ENCODE measurements at regions not wholly inside any gene's neighbourhood (a gene's known extent, or its start where the extent isn't known, plus 50 kb on each side); places are given as distances from the start of the nearest gene placed in this dataset.

DNA sequence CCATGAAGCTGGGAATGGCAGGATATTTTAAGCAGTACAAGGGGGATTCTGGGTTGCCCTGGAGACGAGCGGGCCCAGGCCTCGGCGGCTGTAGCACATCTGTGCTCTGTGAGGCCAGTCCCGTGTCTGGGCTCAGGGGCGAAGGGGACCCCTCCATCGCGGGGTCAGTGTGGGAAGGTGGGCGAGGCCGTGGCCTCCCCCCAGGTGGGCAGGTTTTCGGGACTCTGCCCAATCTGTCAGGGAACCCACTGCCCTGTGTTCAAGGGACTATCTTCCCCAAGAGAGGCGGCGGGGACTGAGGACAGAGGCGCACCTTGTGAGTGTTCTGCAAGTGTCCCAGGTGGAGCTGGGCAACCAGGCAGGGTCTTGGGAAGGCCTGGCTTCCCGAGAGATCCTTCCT is 336.6 kb downstream of the CTTN start:
- Mint-ChIP-seq H3K4me1 (peaks cover 4% of the 10 kb centered on the region), H3K4me3 (no peak overlapping the region), H3K36me3 (ENCODE audit: low read depth) (no peaks in the 10 kb centered on the region), H3K27ac (no peak overlapping the region), H3K9me3 (no peaks in the 10 kb centered on the region; the same call in 1 of the 3 replicates), H3K27me3 (ENCODE audit: insufficient read depth, low read depth, poor library complexity) (peaks cover 19% of the 10 kb centered on the region)
- Histone ChIP-seq H3K9me2 (ENCODE audit: insufficient read depth) (no peaks in the 10 kb centered on the region), H4K20me1 (replicated peaks; ENCODE audit: insufficient read depth) (no peaks in the 10 kb centered on the region), H3K4me3 (no peak overlapping the region), H3K4me2 (no peak overlapping the region), H3K27me3 (ENCODE audit: insufficient read depth) (no peaks in the 10 kb centered on the region), H3F3A (replicated peaks; ENCODE audit: low read depth) (no peaks in the 10 kb centered on the region), H3K79me2 (replicated peaks; ENCODE audit: insufficient read depth) (no peaks in the 10 kb centered on the region), H3K27ac (ENCODE audit: low read depth) (no peak overlapping the region), H2AFZ (no peak overlapping the region), H3K36me3 (ENCODE audit: insufficient read depth) (no peaks in the 10 kb centered on the region), H3K4me1 (ENCODE audit: insufficient read depth) (no peaks in the 10 kb centered on the region)
- DNase-seq (ENCODE audit: low spot score) (no peak), ATAC-seq (no peak)
- TF ChIP-seq, protein P1, sequence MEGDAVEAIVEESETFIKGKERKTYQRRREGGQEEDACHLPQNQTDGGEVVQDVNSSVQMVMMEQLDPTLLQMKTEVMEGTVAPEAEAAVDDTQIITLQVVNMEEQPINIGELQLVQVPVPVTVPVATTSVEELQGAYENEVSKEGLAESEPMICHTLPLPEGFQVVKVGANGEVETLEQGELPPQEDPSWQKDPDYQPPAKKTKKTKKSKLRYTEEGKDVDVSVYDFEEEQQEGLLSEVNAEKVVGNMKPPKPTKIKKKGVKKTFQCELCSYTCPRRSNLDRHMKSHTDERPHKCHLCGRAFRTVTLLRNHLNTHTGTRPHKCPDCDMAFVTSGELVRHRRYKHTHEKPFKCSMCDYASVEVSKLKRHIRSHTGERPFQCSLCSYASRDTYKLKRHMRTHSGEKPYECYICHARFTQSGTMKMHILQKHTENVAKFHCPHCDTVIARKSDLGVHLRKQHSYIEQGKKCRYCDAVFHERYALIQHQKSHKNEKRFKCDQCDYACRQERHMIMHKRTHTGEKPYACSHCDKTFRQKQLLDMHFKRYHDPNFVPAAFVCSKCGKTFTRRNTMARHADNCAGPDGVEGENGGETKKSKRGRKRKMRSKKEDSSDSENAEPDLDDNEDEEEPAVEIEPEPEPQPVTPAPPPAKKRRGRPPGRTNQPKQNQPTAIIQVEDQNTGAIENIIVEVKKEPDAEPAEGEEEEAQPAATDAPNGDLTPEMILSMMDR (conservative IDR thresholded peaks at IDR 0.05; ENCODE audit: low read depth in 2 of 2): no peak
- TF ChIP-seq POLR2AphosphoS5 (IDR thresholded peaks at IDR 0.05; ENCODE audit: low read depth) (no peak), STAT1 (IDR thresholded peaks at IDR 0.05; ENCODE audit: unreplicated experiment) (no peak)
- TF ChIP-seq, protein P2, sequence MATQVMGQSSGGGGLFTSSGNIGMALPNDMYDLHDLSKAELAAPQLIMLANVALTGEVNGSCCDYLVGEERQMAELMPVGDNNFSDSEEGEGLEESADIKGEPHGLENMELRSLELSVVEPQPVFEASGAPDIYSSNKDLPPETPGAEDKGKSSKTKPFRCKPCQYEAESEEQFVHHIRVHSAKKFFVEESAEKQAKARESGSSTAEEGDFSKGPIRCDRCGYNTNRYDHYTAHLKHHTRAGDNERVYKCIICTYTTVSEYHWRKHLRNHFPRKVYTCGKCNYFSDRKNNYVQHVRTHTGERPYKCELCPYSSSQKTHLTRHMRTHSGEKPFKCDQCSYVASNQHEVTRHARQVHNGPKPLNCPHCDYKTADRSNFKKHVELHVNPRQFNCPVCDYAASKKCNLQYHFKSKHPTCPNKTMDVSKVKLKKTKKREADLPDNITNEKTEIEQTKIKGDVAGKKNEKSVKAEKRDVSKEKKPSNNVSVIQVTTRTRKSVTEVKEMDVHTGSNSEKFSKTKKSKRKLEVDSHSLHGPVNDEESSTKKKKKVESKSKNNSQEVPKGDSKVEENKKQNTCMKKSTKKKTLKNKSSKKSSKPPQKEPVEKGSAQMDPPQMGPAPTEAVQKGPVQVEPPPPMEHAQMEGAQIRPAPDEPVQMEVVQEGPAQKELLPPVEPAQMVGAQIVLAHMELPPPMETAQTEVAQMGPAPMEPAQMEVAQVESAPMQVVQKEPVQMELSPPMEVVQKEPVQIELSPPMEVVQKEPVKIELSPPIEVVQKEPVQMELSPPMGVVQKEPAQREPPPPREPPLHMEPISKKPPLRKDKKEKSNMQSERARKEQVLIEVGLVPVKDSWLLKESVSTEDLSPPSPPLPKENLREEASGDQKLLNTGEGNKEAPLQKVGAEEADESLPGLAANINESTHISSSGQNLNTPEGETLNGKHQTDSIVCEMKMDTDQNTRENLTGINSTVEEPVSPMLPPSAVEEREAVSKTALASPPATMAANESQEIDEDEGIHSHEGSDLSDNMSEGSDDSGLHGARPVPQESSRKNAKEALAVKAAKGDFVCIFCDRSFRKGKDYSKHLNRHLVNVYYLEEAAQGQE (IDR thresholded peaks at IDR 0.05; ENCODE audit: unreplicated experiment): no peak
- TF ChIP-seq, protein P3, sequence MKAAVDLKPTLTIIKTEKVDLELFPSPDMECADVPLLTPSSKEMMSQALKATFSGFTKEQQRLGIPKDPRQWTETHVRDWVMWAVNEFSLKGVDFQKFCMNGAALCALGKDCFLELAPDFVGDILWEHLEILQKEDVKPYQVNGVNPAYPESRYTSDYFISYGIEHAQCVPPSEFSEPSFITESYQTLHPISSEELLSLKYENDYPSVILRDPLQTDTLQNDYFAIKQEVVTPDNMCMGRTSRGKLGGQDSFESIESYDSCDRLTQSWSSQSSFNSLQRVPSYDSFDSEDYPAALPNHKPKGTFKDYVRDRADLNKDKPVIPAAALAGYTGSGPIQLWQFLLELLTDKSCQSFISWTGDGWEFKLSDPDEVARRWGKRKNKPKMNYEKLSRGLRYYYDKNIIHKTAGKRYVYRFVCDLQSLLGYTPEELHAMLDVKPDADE (IDR thresholded peaks at IDR 0.05): no peak

DNA sequence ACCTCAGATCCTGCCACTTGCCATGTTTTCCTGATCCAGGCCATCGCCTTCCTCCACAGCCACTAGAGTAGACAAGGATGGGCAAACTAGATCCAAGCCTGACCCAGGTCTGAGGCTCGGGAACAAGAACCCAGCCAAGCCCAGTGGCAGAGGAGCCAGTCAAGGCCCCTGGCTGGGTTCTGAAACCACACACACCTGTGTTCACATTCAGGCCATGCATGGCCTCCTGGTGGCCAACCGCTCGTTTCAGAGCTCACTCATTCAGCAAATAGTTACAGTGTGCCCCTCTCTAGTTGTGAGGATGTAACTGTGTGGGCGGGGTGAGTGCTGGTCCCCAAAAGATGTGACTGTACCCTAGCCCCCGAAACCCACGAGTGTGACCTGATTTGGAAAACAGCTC is 337.6 kb downstream of the CTTN start:
- no peaks in the 10 kb centered on the region for H3K4me1 ChIP-seq (ENCODE audit: insufficient read depth)
- no peaks in the 10 kb centered on the region for H4K20me1 ChIP-seq (replicated peaks; ENCODE audit: insufficient read depth)
- peaks cover 19% of the 10 kb centered on the region for H3K27me3 Mint-ChIP-seq (ENCODE audit: insufficient read depth, low read depth, poor library complexity)
- peaks cover 2% of the 10 kb centered on the region for H3K9me2 ChIP-seq (ENCODE audit: insufficient read depth)
- no peaks in the 10 kb centered on the region for H3K36me3 ChIP-seq (ENCODE audit: insufficient read depth)
- DNase-seq (ENCODE audit: low spot score) (no peak), ATAC-seq (no peak)
- no peaks in the 10 kb centered on the region for H3F3A ChIP-seq (replicated peaks; ENCODE audit: low read depth)
- TF ChIP-seq, protein P1 (conservative IDR thresholded peaks at IDR 0.05; ENCODE audit: low read depth in 2 of 2): peak; percentile 7 to 14; a peak in 1 of 4 replicates
- TF ChIP-seq POLR2AphosphoS5 (IDR thresholded peaks at IDR 0.05; ENCODE audit: low read depth): no peak
- H3K27ac Mint-ChIP-seq: peak overlapping the region; percentile 32; the same call in 1 of the 2 replicates
- H3K4me3 ChIP-seq: no peak overlapping the region
- no peak overlapping the region for H3K4me2 ChIP-seq
- H3K27ac ChIP-seq (ENCODE audit: low read depth): no peak overlapping the region
- no peaks in the 10 kb centered on the region; the same call in 1 of the 3 replicates for H3K9me3 Mint-ChIP-seq
- H3K27me3 ChIP-seq (ENCODE audit: insufficient read depth): no peaks in the 10 kb centered on the region
- no peaks in the 10 kb centered on the region for H3K36me3 Mint-ChIP-seq (ENCODE audit: low read depth)
- H3K4me1 Mint-ChIP-seq: peaks cover 9% of the 10 kb centered on the region
- H2AFZ ChIP-seq: no peak overlapping the region
- no peak overlapping the region for H3K4me3 Mint-ChIP-seq
- no peaks in the 10 kb centered on the region for H3K79me2 ChIP-seq (replicated peaks; ENCODE audit: insufficient read depth)

Data from GM23338 (cell line).